Peyer's patch (tissue), 4 donors: ENCODE measurements at regions not wholly inside any gene's neighbourhood (a gene's known extent, or its start where the extent isn't known, plus 50 kb on each side); places are given as distances from the start of the nearest gene placed in this dataset.

Experiments
- DNase-seq, 3 donors: peaks; one replicate each; pipeline ENCODE4 v3.0.0-alpha.2; 2017 to 2019
- H3K27ac ChIP-seq, 4 donors: fragments of 200-600 bp; sonication (generic); one replicate each; pipeline ENCODE4 v1.5.1; 2016 to 2019
- H3K27me3 ChIP-seq, 2 donors: fragments of 200-600 bp; sonication (generic); one replicate each; pipeline ENCODE4 v1.5.1; 2019
- H3K36me3 ChIP-seq, 3 donors: fragments of 200-600 bp; sonication (generic); one replicate each; pipeline ENCODE4 v1.5.1; 2016 to 2019
- H3K4me1 ChIP-seq, 4 donors: fragments of 200-600 bp; sonication (generic); one replicate each; pipeline ENCODE4 v1.5.1; 2016 to 2019
- H3K4me3 ChIP-seq, 4 donors: fragments of 200-600 bp; sonication (generic); 1 replicate in 3 of 4; 2 replicates in 1 of 4; pipeline ENCODE4 v1.5.1; 2016 to 2019; ENCODE audit warnings: mild to moderate bottlenecking in 1 of 4
- H3K9me3 ChIP-seq, 4 donors: fragments of 200-600 bp; sonication (generic); one replicate each; pipeline ENCODE4 v1.5.1; 2016 to 2019; ENCODE audit warnings: mild to moderate bottlenecking in 1 of 4
- POLR2A ChIP-seq, 2 donors: fragments of 450-650 bp; IDR thresholded peaks; one replicate each; pipeline ENCODE4 v1.5.1; 2017; ENCODE audit warnings: antibody characterized with exemption in 2 of 2, mild to moderate bottlenecking in 2 of 2, moderate library complexity in 2 of 2
- TF ChIP-seq, protein P1 (sequence below), 6 experiments: fragments of 450-650 bp in 4 of 6; fragments of 200-600 bp in 2 of 6; sonication (generic) in 1 of 6; IDR thresholded peaks; one replicate each; pipeline ENCODE4 v1.5.1; 2017 to 2019; ENCODE audit warnings: antibody characterized with exemption in 6 of 6, mild to moderate bottlenecking in 3 of 6, moderate library complexity in 1 of 6

DNA sequence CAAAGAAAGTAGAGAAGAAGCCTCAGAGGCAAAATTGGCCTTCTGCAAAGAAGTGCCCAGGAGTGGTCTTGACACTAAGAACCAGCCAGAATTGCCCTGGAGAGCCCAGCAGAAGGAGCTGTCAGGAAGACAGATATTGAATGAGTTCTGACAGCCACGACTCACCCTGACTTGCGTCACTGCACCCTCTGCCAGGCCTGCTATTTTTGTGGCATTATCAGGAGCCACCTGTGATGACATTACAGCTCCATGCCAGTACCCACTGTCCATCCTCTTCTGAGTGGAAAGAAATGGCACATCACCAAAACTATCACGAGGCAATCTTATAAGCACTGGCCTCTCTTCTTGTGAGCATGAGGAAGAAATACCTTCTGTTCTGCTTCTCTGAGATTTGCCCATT is 67.7 kb downstream of the SMIM20 start:
- H3K4me1 ChIP-seq, result no peaks in the 10 kb centered on the region
- no peaks in the 10 kb centered on the region for H3K9me3 ChIP-seq
- H3K27ac ChIP-seq, result no peak overlapping the region
- no peak overlapping the region for H3K4me3 ChIP-seq
- TF ChIP-seq, protein P1, sequence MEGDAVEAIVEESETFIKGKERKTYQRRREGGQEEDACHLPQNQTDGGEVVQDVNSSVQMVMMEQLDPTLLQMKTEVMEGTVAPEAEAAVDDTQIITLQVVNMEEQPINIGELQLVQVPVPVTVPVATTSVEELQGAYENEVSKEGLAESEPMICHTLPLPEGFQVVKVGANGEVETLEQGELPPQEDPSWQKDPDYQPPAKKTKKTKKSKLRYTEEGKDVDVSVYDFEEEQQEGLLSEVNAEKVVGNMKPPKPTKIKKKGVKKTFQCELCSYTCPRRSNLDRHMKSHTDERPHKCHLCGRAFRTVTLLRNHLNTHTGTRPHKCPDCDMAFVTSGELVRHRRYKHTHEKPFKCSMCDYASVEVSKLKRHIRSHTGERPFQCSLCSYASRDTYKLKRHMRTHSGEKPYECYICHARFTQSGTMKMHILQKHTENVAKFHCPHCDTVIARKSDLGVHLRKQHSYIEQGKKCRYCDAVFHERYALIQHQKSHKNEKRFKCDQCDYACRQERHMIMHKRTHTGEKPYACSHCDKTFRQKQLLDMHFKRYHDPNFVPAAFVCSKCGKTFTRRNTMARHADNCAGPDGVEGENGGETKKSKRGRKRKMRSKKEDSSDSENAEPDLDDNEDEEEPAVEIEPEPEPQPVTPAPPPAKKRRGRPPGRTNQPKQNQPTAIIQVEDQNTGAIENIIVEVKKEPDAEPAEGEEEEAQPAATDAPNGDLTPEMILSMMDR (IDR thresholded peaks at IDR 0.05), result no peak
- TF ChIP-seq POLR2A (IDR thresholded peaks at IDR 0.05), result no peak
- DNase-seq, result no peak
- no peaks in the 10 kb centered on the region for H3K27me3 ChIP-seq
- no peaks in the 10 kb centered on the region for H3K36me3 ChIP-seq

DNA sequence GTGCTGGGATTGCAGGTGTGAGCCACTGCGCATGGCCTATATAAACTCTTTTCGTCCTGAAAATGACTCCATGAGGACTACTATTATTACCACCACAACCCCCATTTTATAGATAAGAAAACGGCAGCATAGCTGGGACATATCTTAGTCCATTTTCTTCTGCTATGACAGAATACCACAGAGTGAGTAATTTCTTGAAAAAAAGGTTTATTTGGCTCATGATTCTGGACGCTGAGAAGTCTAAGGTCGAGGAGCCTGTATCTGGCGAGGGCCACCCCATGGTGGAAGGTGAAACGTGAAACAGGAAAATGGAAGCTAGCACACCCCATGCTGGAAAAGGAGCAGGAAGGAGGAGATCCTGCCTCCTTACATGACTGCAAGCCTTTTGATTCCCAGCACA is 68.9 kb downstream of the SMIM20 start:
- H3K36me3 ChIP-seq, result no peaks in the 10 kb centered on the region
- no peaks in the 10 kb centered on the region for H3K9me3 ChIP-seq
- H3K27ac ChIP-seq, result no peak overlapping the region
- H3K4me3 ChIP-seq, result no peak overlapping the region
- H3K27me3 ChIP-seq, result no peaks in the 10 kb centered on the region
- TF ChIP-seq POLR2A (IDR thresholded peaks at IDR 0.05), result no peak
- TF ChIP-seq, protein P1 (IDR thresholded peaks at IDR 0.05), result no peak
- H3K4me1 ChIP-seq, result peaks cover 0 to under 1% (median 0%) of the 10 kb centered on the region in 4 donors
- no peak for DNase-seq

DNA sequence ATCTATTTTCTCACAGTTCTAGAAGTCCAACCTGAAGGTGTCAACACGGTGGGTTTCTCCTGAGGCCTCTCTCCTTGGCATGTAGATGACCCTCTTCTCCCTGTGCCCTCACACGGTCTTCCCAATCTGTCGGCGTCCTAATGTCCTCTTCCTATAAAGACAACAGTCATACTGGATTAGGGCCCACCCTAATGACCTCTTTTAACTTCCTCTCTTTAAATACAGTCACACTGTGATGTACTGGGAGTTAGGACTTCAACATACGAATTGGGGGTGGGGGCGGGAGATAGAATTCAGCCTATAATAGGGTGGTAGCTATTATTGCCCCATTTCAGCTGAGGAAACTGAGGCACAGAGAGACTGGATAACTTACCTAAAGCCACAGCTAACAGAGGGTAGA is 70.2 kb downstream of the SMIM20 start:
- no peak for DNase-seq
- Histone ChIP-seq H3K27me3 (no peaks in the 10 kb centered on the region), H3K9me3 (no peaks in the 10 kb centered on the region), H3K36me3 (no peaks in the 10 kb centered on the region), H3K4me3 (no peak overlapping the region), H3K4me1 (peaks cover 0 to 7% (median 0%) of the 10 kb centered on the region in 4 donors), H3K27ac (no peak overlapping the region)
- TF ChIP-seq, protein P1 (IDR thresholded peaks at IDR 0.05), result no peak
- TF ChIP-seq POLR2A (IDR thresholded peaks at IDR 0.05), result no peak

DNA sequence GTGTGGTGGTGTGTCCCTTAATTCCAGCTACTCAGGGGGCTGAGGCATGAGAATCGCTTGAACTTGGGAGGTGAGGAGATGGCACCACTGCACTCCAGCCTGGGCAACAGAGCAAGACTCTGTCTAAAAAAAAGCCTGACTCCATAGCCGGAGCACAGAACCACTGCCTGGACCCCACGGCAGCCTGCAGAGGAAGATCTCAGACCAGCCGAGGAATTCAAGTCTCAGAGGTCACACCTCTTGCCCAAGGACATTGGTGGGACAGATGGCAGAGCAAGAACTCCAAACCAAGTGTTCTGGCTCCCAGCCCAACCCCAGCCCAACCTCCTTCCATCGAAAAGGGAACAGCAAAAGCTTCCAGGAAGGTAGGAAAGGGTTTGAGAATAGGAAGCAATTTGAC is 70.8 kb downstream of the SMIM20 start:
- no peak overlapping the region for H3K4me3 ChIP-seq
- no peaks in the 10 kb centered on the region for H3K9me3 ChIP-seq
- peaks cover 0 to 7% (median 0%) of the 10 kb centered on the region in 4 donors for H3K4me1 ChIP-seq
- DNase-seq, result no peak
- no peaks in the 10 kb centered on the region for H3K27me3 ChIP-seq
- H3K36me3 ChIP-seq, result no peaks in the 10 kb centered on the region
- TF ChIP-seq, protein P1 (IDR thresholded peaks at IDR 0.05), result no peak
- no peak for TF ChIP-seq POLR2A (IDR thresholded peaks at IDR 0.05)
- H3K27ac ChIP-seq, result no peak overlapping the region

DNA sequence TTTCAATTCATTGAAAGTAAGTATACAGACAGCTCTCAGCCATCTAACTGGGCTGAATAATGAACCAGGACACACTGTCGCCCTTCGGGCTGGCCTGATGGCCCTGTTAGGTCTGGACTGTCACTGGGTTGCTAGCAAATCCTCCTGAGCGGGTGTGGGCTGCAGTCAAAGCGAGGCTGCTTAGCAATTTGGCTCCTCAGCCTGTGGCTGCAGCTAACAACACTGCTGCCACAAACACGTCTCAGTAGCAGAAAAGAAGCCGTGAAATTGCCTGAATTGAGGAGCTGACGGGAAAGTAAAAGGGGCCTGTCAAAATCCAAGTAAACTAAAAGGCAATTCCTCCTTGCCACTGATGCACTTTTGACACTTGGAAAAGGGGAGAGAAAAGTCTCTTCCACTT is 72.8 kb downstream of the SMIM20 start:
- DNase-seq, result no peak

More for the DNA sequence above, 72.8 kb downstream of the SMIM20 start:
- peaks cover 0 to 7% (median 0%) of the 10 kb centered on the region in 4 donors for H3K4me1 ChIP-seq
- H3K9me3 ChIP-seq, result no peaks in the 10 kb centered on the region
- no peak overlapping the region for H3K27ac ChIP-seq
- H3K4me3 ChIP-seq, result no peak overlapping the region
- H3K36me3 ChIP-seq, result no peaks in the 10 kb centered on the region
- H3K27me3 ChIP-seq, result no peaks in the 10 kb centered on the region
- TF ChIP-seq, protein P1 (IDR thresholded peaks at IDR 0.05), result no peak
- no peak for TF ChIP-seq POLR2A (IDR thresholded peaks at IDR 0.05)
